ENCODE measurements at regions not wholly inside any gene's neighbourhood (a gene's known extent, or its start where the extent isn't known, plus 50 kb on each side); places are given as distances from the start of the nearest gene placed in this dataset.
A peak's percentile ranks its signal among the peaks of the same experiment; 100 is the strongest.

- TF ChIP-seq POLR2A (IDR thresholded peaks at IDR 0.05) (no peak), CTCF (IDR thresholded peaks at IDR 0.05 in 4 of 5, conservative IDR thresholded peaks at IDR 0.05 in 1 of 5) (peak; percentile 40 to 80 (median 66))
Observed at GRCh38 chr6:79813854-79814709, 133.3 kb downstream of the ELOVL4 start.

All from gastrocnemius medialis (tissue), 4 donors.